ENCODE measurements at regions not wholly inside any gene's neighbourhood (a gene's known extent, or its start where the extent isn't known, plus 50 kb on each side); places are given as distances from the start of the nearest gene placed in this dataset.

GRCh38 chrX:103158317-103158621 is 56.6 kb upstream of the BEX4 start:
- Mint-ChIP-seq H3K9me3 (ENCODE audit: unreplicated experiment) (peaks cover 2% of the 10 kb centered on the region), H3K4me1 (ENCODE audit: low read depth, unreplicated experiment) (peaks cover 4% of the 10 kb centered on the region), H3K27ac (ENCODE audit: unreplicated experiment) (no peak overlapping the region), H3K4me3 (ENCODE audit: unreplicated experiment) (no peak overlapping the region), H3K27me3 (ENCODE audit: unreplicated experiment) (peaks cover 1% of the 10 kb centered on the region), H3K36me3 (ENCODE audit: unreplicated experiment) (no peaks in the 10 kb centered on the region)
- DNase-seq: no peak
- TF ChIP-seq, protein P1, sequence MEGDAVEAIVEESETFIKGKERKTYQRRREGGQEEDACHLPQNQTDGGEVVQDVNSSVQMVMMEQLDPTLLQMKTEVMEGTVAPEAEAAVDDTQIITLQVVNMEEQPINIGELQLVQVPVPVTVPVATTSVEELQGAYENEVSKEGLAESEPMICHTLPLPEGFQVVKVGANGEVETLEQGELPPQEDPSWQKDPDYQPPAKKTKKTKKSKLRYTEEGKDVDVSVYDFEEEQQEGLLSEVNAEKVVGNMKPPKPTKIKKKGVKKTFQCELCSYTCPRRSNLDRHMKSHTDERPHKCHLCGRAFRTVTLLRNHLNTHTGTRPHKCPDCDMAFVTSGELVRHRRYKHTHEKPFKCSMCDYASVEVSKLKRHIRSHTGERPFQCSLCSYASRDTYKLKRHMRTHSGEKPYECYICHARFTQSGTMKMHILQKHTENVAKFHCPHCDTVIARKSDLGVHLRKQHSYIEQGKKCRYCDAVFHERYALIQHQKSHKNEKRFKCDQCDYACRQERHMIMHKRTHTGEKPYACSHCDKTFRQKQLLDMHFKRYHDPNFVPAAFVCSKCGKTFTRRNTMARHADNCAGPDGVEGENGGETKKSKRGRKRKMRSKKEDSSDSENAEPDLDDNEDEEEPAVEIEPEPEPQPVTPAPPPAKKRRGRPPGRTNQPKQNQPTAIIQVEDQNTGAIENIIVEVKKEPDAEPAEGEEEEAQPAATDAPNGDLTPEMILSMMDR (IDR thresholded peaks at IDR 0.05; ENCODE audit: partially characterized antibody, unreplicated experiment): no peak

DNA sequence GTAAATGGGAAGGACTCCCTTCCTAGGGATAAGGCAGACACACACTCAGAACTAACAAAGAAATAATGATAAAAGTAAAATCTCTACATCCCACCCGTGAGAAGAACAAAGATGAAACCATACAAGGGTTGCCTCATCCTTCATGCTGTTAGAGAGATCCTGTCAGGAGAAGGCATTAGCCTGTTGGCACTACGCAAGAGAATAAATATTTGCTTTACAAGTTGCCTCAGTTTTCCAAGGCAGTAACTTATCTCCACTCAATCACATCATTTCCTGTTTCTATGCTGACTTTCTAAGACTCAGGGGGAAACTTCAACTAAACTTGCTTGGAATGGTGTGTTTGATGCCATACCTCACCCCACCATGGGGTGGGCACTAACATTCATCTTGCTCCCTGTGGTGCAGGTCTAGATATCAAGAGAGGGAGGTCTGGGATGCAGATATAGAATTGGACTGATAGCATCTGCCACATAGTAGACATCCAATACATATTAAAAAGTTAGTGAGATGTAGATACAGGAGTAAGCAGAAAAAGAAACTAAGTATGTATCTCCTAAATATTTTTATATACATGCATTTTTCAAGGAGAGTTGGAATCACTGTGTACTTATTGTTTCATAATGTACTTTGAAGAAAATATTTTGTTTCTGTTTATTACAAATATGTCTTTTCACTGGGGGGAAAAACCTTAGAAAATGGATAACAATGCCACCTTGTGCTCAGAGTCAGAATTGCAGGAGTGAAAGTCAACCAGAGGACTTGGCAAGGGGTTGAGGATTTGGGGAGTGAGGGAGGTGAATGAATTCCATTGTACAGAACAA is 57.2 kb upstream of the BEX4 start:
- H3K4me3 Mint-ChIP-seq (ENCODE audit: unreplicated experiment): no peak overlapping the region
- H3K9me3 Mint-ChIP-seq (ENCODE audit: unreplicated experiment): peaks cover 2% of the 10 kb centered on the region
- TF ChIP-seq, protein P1 (IDR thresholded peaks at IDR 0.05; ENCODE audit: partially characterized antibody, unreplicated experiment): peak; percentile 67
- no peaks in the 10 kb centered on the region for H3K36me3 Mint-ChIP-seq (ENCODE audit: unreplicated experiment)
- H3K27me3 Mint-ChIP-seq (ENCODE audit: unreplicated experiment): peaks cover 1% of the 10 kb centered on the region
- H3K4me1 Mint-ChIP-seq (ENCODE audit: low read depth, unreplicated experiment): peaks cover 4% of the 10 kb centered on the region
- H3K27ac Mint-ChIP-seq (ENCODE audit: unreplicated experiment): no peak overlapping the region
- DNase-seq: no peak

DNA sequence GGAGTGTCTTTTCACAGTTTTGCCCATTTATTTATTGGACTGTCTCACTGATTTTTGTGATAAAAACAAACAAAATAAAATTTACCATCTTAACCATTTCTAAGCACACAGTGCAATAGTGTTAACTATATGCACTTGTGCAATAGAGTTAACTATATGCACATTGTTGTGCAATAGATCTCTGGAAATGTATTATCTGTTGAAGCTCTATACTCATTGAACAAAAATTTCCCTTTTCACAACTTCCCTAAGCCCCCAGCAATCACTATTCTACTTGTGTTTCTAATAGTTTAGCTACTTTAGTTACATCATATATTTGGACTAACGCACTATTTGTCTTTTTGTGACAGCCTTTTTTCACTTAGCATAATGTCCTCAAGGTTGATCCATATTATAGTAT is 59.7 kb upstream of the BEX4 start:
- Mint-ChIP-seq H3K4me3 (ENCODE audit: unreplicated experiment) (no peak overlapping the region), H3K27me3 (ENCODE audit: unreplicated experiment) (peaks cover 1% of the 10 kb centered on the region), H3K4me1 (ENCODE audit: low read depth, unreplicated experiment) (no peaks in the 10 kb centered on the region), H3K36me3 (ENCODE audit: unreplicated experiment) (no peaks in the 10 kb centered on the region), H3K9me3 (ENCODE audit: unreplicated experiment) (no peaks in the 10 kb centered on the region), H3K27ac (ENCODE audit: unreplicated experiment) (no peak overlapping the region)
- TF ChIP-seq, protein P1 (IDR thresholded peaks at IDR 0.05; ENCODE audit: partially characterized antibody, unreplicated experiment): no peak
- DNase-seq: no peak

- H3K27ac Mint-ChIP-seq (ENCODE audit: unreplicated experiment): no peak overlapping the region
- H3K27me3 Mint-ChIP-seq (ENCODE audit: unreplicated experiment): peaks cover 1% of the 10 kb centered on the region
- no peaks in the 10 kb centered on the region for H3K36me3 Mint-ChIP-seq (ENCODE audit: unreplicated experiment)
- no peak for DNase-seq
- H3K4me1 Mint-ChIP-seq (ENCODE audit: low read depth, unreplicated experiment): no peaks in the 10 kb centered on the region
- no peaks in the 10 kb centered on the region for H3K9me3 Mint-ChIP-seq (ENCODE audit: unreplicated experiment)
- no peak overlapping the region for H3K4me3 Mint-ChIP-seq (ENCODE audit: unreplicated experiment)
- TF ChIP-seq, protein P1 (IDR thresholded peaks at IDR 0.05; ENCODE audit: partially characterized antibody, unreplicated experiment): no peak
Measured at GRCh38 chrX:103153661-103154060, 60.7 kb upstream of the NXF3 start.

- no peaks in the 10 kb centered on the region for H3K4me1 Mint-ChIP-seq (ENCODE audit: low read depth, unreplicated experiment)
- H3K4me3 Mint-ChIP-seq (ENCODE audit: unreplicated experiment): no peak overlapping the region
- DNase-seq: no peak
- no peaks in the 10 kb centered on the region for H3K36me3 Mint-ChIP-seq (ENCODE audit: unreplicated experiment)
- no peaks in the 10 kb centered on the region for H3K9me3 Mint-ChIP-seq (ENCODE audit: unreplicated experiment)
- TF ChIP-seq, protein P1 (IDR thresholded peaks at IDR 0.05; ENCODE audit: partially characterized antibody, unreplicated experiment): no peak
- peaks cover 1% of the 10 kb centered on the region for H3K27me3 Mint-ChIP-seq (ENCODE audit: unreplicated experiment)
- no peak overlapping the region for H3K27ac Mint-ChIP-seq (ENCODE audit: unreplicated experiment)
Measured at GRCh38 chrX:103151799-103152198, 58.9 kb upstream of the NXF3 start.
